Cardiac septum (tissue), 1 donor: ENCODE measurements at regions not wholly inside any gene's neighbourhood (a gene's known extent, or its start where the extent isn't known, plus 50 kb on each side); places are given as distances from the start of the nearest gene placed in this dataset.

Source experiments
- DNase-seq: peaks from one replicate; pipeline ENCODE4 v3.0.0-alpha.2; 2020; ENCODE audit warnings: low spot score
- intact Hi-C: fragments of 100-400 bp; cut with DNase I; formaldehyde crosslinking; loops from one replicate; pipeline ENCODE4 v1.14.0; 2022
- donor health status: DM: no; HTN: no; CAD: no.

DNA sequence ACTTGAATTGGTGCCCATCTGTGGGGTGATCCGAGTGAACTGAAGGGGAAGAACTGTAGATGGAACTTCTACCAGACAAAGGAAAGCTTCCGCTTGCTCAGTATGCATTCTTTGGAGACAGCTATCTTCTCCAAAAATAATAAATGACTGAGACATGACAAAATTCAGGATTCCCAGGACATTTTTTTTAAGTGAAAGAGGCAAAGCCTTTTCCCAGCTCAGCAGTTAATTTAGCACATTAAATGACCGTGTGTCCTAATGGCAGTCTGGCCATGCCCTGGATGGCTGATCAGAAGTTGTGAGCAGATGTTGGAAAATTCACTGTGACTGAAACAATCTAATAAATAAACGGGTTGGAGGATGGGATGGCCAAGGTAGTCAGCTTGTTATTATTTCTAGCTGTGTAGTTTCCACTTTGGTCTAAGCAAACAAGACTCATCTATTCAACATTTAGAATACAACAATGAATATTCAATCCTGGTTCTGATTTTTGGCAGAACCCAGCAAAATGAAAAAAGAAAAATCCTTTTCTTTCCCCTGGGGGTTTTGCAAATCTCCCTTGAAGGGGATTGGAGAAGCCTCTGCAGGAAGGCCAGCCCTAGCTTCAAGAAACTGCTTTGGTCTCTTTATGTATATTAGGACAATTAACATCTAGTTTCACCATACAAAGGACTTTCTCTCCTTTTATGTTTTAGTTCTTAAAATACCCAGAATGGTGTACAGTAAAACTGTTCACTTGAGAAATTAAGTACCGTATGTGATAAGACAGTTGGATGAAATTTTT is 540.9 kb upstream of the MDFIC2 start:
- DNase-seq, result no peak
- intact Hi-C loops, result no loop called here

GRCh38 chr3:70849911-70850699 is 537.7 kb upstream of the MDFIC2 start:
- intact Hi-C loops, result no loop called here
- no peak for DNase-seq

DNA sequence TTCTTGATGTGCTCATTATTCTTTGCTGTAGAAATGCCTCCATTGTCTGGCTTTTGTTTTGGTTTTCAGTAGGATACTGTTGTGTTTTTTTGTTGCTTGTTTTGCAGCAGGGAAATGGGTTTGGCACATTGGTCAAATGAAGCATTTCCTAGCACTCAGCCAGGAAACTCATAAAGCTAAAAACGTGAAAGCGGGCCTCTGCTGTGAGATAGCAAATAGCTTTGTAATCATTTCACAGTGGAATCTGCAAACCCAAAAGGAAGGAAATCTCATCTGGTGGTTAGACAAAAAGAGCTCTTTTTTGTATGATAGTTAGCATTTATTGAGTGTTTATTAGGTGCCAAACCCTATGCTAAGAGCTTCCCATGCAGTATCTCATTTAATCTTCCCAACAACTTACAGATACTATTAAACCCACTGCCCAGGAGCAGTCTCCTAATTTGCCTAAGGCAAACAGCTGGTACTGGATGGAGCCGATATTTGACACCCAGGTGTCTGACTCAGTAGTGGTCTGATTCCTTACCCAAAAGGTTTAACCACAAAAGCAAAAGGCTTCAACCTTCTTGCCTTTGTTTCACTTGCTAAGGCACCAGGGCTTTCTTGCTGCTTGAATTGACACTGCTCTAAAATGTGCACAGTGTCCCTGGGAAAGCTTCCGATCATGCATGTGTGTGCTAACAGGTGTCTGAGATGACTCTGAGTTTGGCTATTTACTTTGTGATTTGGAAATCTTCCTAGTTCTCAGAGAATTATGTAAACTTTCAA is 527.9 kb upstream of the MDFIC2 start:
- intact Hi-C loops, result no loop called here
- DNase-seq, result no peak

DNA sequence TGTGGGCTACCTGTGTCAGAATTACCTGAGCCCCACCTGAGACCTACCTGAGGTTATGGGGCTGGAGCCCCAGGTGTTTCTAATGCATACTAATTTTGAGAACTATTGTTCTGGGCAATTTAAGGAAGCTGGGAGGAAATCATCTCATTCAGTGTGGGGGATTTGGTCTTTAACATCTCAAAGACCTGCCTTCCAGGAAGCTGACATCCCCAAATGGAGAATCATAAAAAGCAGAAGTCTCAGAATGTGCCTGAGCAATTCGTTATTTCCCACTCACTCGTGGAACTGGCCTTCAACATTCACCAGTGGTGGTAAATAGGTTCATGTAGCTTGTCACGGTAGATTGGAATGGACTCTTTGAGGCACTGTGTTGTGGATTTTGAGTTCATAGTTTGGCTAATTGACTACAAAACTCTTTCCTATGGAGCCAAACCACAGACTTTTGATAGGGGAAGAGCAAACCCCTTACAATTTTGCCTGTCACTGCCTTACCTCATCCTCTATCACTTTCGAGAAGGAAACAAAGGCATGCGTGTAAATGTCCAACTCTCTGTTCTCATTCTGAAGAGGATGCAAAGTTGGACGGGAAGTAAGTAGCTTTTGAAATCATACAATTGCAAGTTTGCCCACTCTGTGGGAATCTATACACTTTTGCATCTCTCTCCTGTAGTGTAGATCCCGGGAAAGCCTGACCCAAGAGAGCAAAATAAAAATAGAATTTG is 521.0 kb upstream of the MDFIC2 start:
- intact Hi-C loops, result no loop called here

DNA sequence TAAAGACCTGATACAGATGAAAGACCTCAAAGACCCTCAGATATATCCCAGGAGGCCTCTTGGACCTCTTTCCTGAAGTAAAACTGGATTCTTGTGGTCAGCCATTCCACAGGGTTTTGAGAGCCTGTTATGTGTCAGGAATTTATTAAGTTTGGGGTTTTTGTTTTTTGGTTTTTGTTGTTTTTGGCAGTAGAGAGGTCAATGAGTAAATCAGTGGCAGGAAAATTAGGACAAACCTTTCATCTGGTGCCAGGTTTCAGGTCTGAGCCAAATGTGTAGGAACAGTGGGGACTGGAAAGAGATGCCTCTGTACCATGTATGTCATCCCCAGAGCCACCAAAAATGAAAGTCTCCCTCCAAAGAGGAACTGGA is 520.4 kb upstream of the MDFIC2 start:
- no peak for DNase-seq
- intact Hi-C loops, result no loop called here

More for the DNA sequence above, 521.0 kb upstream of the MDFIC2 start:
- DNase-seq, result no peak

DNA sequence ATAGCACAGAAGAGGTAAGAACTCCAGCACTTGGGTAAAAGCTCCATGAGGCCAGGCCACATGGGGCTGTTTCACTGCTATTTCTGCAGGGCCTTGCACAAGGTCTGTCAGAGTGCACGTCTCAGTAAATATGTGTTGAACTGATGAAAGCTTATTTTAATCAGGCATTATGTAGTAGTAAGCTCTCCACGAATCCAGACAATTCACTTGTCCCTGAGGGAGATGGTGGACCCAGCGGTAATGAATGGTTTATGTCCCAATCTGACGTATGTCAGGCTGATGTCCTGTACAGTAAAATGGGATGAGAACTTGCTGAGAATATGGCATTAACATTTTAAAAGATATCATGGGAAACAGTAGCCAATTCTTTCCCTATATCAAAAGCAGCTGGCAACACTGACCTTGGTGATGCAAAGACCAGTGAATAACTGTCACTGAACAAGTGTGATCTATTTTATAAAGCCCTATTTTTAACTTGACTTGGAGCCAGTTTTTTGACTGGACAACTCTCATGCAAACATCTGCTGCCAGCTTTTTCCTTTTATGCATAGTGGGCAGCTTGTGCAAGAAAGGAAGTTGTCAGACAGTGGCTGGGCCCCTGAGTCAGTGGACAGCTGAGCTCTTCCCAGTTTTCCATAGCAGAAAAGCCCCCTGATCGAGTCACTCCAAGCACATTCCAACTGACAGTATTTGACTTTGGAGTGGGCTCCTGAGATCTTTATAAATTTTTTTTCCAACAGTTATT is 519.8 kb upstream of the MDFIC2 start:
- DNase-seq, result peak; percentile 77
- intact Hi-C loops, result no loop called here

DNA sequence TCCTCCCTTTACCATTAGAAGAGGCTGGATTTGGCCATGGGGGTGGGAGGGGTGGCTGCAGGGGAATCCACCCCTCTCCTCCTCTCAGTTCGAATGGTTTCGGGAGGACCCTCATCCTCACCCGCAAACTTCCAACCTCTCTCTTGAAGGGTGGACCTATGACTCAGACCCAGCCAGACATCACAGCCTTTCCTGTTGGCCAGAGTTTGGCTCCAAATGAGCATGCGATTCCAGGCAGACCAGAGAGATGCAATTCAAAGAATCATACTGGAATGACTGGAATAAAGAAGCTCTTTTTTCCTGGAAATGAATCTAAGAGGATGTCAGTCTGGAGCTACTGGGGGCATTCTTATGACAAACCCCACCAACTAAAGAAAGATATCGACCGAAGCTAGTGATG is 516.7 kb upstream of the MDFIC2 start:
- no peak for DNase-seq
- intact Hi-C loops, result no loop called here

- no peak for DNase-seq
- intact Hi-C loops, result no loop called here
These were observed 512.3 kb upstream of the MDFIC2 start for GRCh38 chr3:70824773-70825172.

- DNase-seq, result no peak
- intact Hi-C loops, result no loop called here
These were observed 511.6 kb upstream of the MDFIC2 start for GRCh38 chr3:70824078-70824477.

- no peak for DNase-seq
- intact Hi-C loops, result no loop called here
These were observed 511.2 kb upstream of the MDFIC2 start for GRCh38 chr3:70823622-70824021.

DNA sequence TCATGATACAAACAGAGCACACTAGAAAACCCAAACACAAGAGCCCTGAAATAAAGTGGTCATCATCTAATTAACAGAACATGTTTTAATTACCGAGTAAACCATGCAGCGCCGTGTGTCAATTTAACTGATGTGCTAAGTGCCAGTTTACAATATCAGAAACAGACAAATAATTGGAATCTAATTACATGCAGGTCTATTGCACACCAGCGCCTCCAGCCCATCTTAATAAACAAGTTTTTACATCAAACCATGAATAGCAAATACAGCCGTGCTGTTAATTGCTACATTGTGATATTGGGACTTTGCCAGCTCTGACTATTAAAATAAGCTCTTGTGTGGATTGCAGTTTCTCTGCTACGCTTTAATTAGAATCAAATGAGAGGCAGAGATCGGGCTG is 510.2 kb upstream of the MDFIC2 start:
- DNase-seq, result no peak
- intact Hi-C loops, result no loop called here

- DNase-seq, result no peak
- intact Hi-C loops, result no loop called here
These were observed 509.2 kb upstream of the MDFIC2 start for GRCh38 chr3:70821602-70822001.

GRCh38 chr3:70820397-70820796 is 508.0 kb upstream of the MDFIC2 start:
- intact Hi-C loops, result no loop called here

GRCh38 chr3:70818145-70818544 is 505.7 kb upstream of the MDFIC2 start:
- no peak for DNase-seq

More at GRCh38 chr3:70820397-70820796, 508.0 kb upstream of the MDFIC2 start:
- DNase-seq, result no peak

DNA sequence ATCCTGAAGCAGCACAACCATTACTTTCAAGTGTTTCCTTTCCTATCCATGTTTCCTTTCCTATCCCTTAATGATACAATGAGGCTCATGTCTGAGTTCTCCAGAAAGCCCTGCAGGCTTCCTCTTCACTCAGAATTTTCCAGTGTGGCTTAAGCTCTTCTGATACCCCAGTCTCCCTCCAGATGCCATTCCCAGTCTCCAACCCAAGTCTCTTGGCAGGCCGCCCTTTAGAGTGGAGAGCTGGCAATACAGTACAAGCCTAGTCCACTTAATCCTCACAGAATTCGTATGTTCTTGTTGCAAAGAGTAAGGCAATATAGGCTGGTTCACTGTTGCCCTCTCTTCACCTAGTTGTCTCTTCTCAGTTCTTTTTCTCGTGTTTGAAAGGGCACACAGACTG is 503.9 kb upstream of the MDFIC2 start:
- no peak for DNase-seq
- intact Hi-C loops, result no loop called here

More at GRCh38 chr3:70818145-70818544, 505.7 kb upstream of the MDFIC2 start:
- intact Hi-C loops, result no loop called here

DNA sequence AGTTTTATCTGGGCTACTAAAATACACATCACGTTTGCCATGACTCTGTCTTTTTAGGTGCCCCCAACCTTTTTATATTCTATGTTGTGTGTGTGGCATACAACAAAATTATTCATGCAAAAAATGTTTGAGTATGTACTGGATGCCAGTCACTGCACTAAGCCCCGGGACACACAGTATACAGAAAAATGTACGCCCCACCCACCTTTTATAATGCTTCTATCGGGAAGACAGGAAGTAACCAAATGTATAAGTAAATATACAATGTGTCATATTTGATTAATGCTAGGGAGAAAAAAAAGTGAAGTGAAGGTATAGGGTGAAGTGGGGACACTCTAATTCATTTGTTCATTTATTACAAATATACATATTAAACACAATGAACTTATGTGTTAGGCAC is 503.4 kb upstream of the MDFIC2 start:
- intact Hi-C loops, result no loop called here
- no peak for DNase-seq

GRCh38 chr3:70813311-70813710 is 500.9 kb upstream of the MDFIC2 start:
- intact Hi-C loops, result no loop called here
- no peak for DNase-seq

GRCh38 chr3:70811880-70812279 is 499.4 kb upstream of the MDFIC2 start:
- intact Hi-C loops, result no loop called here
- DNase-seq, result no peak

DNA sequence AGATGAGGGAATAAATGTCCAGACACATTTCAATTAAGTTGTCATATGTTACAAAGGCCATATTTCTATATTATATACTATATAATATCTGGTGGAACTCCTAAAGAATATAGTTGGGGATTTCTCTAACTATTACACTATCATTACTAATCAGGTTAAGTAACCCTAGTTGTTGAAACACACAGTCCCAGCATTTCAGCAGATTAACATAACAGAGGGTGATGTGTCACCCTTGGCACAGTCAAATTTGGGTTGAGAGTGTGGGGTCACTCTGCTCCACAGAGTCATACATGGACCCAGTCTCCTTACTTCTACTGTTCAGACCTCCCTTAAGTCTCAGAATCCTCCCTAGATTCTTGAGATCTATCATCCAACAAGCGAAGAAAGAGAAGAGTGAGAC is 496.4 kb upstream of the MDFIC2 start:
- intact Hi-C loops, result no loop called here
- no peak for DNase-seq
